Ovary (tissue), 7 donors: ENCODE measurements at regions not wholly inside any gene's neighbourhood (a gene's known extent, or its start where the extent isn't known, plus 50 kb on each side); places are given as distances from the start of the nearest gene placed in this dataset. TPM values are rescaled to one million over a fixed set of nuclear protein-coding genes. Genes with fewer than 3 reads are reported as not detected.
"Not testable (repeated sequence)": the region's sequence is repeated elsewhere in the genome, so short reads cannot be mapped to it uniquely, and the experiment has no call there.

Experiments
- DNase-seq, 5 donors: peaks; one replicate each; pipeline ENCODE4 v3.0.0-alpha.2; 2019 to 2020
- H3K27ac ChIP-seq, 2 donors: fragments of 200-600 bp; one replicate each; pipeline versions ENCODE4 v1.5.1 to v1.8.0; 2019 to 2022
- H3K27me3 ChIP-seq: fragments of 200-600 bp; one replicate; pipeline ENCODE4 v1.8.0; 2022
- H3K36me3 ChIP-seq: fragments of 200-600 bp; sonication (generic); one replicate; pipeline ENCODE4 v1.5.1; 2019
- H3K4me1 ChIP-seq: one replicate; pipeline ENCODE4 v1.8.1; 2013; ENCODE audit warnings: mild to moderate bottlenecking, moderate library complexity; ENCODE audit not compliant: insufficient read depth
- H3K4me3 ChIP-seq: fragments of 200-600 bp; sonication (generic); one replicate; pipeline ENCODE4 v1.5.1; 2017
- H3K9me3 ChIP-seq, 2 donors: fragments of 200-600 bp in 1 of 2; sonication (generic) in 1 of 2; one replicate each; pipeline versions ENCODE4 v1.5.1 to v1.8.1; 2013 to 2019; ENCODE audit warnings: mild to moderate bottlenecking in 1 of 2, moderate library complexity in 1 of 2
- CTCF ChIP-seq, 3 donors: fragments of 450-650 bp in 2 of 3; fragments of 200-600 bp in 1 of 3; IDR thresholded peaks; one replicate each; pipeline versions ENCODE4 v1.5.1 to v1.8.0; 2016 to 2022; ENCODE audit warnings: antibody characterized with exemption in 3 of 3, mild to moderate bottlenecking in 1 of 3
- EP300 ChIP-seq: sonication (generic); formaldehyde crosslinking; IDR thresholded peaks from one replicate; pipeline ENCODE4 v1.6.1; 2017; ENCODE audit warnings: antibody characterized with exemption
- POLR2A ChIP-seq: fragments of 450-650 bp; IDR thresholded peaks from one replicate; pipeline ENCODE4 v1.6.1; 2017; ENCODE audit warnings: antibody characterized with exemption, mild to moderate bottlenecking, moderate library complexity
- WGBS, 3 donors: extraction: QIAGEN DNeasy Blood & Tissue Kit in 1 of 3; methylation state at CpG; one replicate each; pipeline versions ENCODE4 v1.1.5 to v1.1.7; 2013 to 2017; 5-methylcytosine and 5-hydroxymethylcytosine counted together
- intact Hi-C, 4 donors: fragments of 100-400 bp; cut with DNase I; formaldehyde crosslinking; loops; one replicate each; pipeline versions ENCODE4 v1.11.0 to v1.15.1; 2022 to 2023
- microRNA-seq, 3 donors: library from miRNA; unstranded; fragments of <30 nt; microRNA quantifications; one replicate each; pipeline versions ENCODE4 to v1.2.0, GENCODE V29; 2019 to 2020
- small RNA-seq: library from RNA; depleted of rRNA; stranded (forward); fragments of <200 nt; gene quantifications from one replicate; pipeline ENCODE3, GENCODE V24; 2016
- donor health status: DM: no; HTN: no; CAD: no; lungs with moderate emphysema.
- donor health status: DM: no; HTN: no; CAD: no.
- donor health status: Bipolar disorder and iron deficiency.
- donor health status: DM: no; HTN: no; CAD: no.
- donor health status: DM: yes; HTN: yes; CAD: no.

DNA sequence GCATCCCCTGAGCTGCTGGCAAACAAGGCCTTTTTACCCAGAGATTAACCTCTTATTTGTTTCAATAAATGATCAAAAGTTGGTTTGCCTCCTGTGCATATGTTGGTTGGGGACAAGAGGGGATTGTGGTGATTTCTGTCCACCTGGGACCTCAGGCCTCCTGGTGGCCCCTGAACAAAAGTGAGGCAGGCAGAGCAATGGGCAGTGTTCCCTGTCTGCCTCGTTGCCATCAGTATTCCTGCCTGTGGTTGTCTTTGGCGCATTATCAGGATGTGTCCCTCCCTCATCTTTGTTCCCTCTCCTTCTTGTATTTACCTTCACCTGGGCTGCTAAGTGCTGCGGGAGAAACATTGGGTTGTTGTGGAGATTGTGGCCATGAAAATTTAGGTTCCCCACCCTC lies 65.3 kb upstream of the DRD5 start:
- WGBS, 3 donors, result 45 to 62% (median 57%) methylated on average over 3 of the region's 3 CpGs
- Histone ChIP-seq H3K27ac (no peak overlapping the region), H3K9me3 (no peaks in the 10 kb centered on the region), H3K4me3 (no peak overlapping the region), H3K4me1 (no peaks in the 10 kb centered on the region), H3K36me3 (no peaks in the 10 kb centered on the region), H3K27me3 (no peaks in the 10 kb centered on the region)
- DNase-seq, result no peak
- TF ChIP-seq EP300 (no peak), POLR2A (no peak), CTCF (IDR thresholded peaks at IDR 0.05) (no peak)
- intact Hi-C loops, result no loop called here

- H3K27me3 ChIP-seq, H3K4me3 ChIP-seq, intact Hi-C loops, DNase-seq, H3K27ac ChIP-seq, H3K36me3 ChIP-seq, H3K9me3 ChIP-seq, H3K4me1 ChIP-seq: not testable (repeated sequence)
- WGBS, 3 donors, result 20 to 23% (median 23%) methylated on average over 1 of the region's 1 CpG
Measured at GRCh38 chr4:9718246-9718939, 63.0 kb upstream of the DRD5 start.

DNA sequence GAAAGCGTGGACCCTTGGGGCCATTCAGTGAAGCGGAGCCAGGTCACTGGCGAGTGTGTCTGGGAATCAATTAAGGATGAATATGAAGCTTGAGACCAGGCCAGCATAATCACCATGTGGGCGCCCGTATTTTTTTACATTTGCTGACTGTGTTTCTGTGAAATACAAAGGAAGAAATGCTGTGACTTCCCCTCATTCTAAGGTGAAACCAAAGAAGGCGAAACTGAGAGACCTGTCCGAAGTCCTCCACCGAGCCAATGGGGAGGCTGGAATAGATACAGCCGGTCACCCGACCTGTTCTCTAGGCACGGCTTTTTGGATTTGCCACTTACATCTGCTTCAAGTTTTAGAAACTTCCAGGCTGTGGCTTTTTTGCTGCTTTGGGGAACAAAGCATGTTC lies 59.3 kb upstream of the DRD5 start:
- DNase-seq, H3K27ac ChIP-seq, intact Hi-C loops, H3K4me1 ChIP-seq, H3K36me3 ChIP-seq, H3K27me3 ChIP-seq, H3K9me3 ChIP-seq, H3K4me3 ChIP-seq: not testable (repeated sequence)
- WGBS, 3 donors, result 82 to 87% (median 83%) methylated on average over 11 of the region's 11 CpGs

Small RNA genes lying in the stretch of these regions (microRNA-seq; reads per million reads assigned to microRNA genes)
- gene MIR548I2, result 0 reads per million in 3 donors

Small RNA genes lying in the stretch of these regions (small RNA-seq; reads per million reads assigned to genes)
- gene MIR548I2 (not detected), gene RF00017 (not detected), gene SNRPCP13 (not detected)
